Astrocyte (in vitro differentiated cells and primary cell): ENCODE measurements at regions not wholly inside any gene's neighbourhood (a gene's known extent, or its start where the extent isn't known, plus 50 kb on each side); places are given as distances from the start of the nearest gene placed in this dataset.

Experiments
- CTCF ChIP-seq: IDR thresholded peaks from 2 replicates; pipeline ENCODE4 v1.5.1; 2011; ENCODE audit warnings: low read depth, mild to moderate bottlenecking, inconsistent platforms, low read length, moderate library complexity; ENCODE audit not compliant: insufficient read depth
- EZH2 ChIP-seq: IDR thresholded peaks from 2 replicates; pipeline ENCODE4 v1.6.1; 2012; ENCODE audit warnings: mild to moderate bottlenecking, low read length, inconsistent platforms; ENCODE audit not compliant: insufficient read depth

GRCh38 chr5:8840237-8840636 lies 705.6 kb downstream of the SEMA5A start:
- TF ChIP-seq CTCF: no peak
- TF ChIP-seq EZH2: no peak
